IPS DF 4.7 (cell line): ENCODE measurements at regions not wholly inside any gene's neighbourhood (a gene's known extent, or its start where the extent isn't known, plus 50 kb on each side); places are given as distances from the start of the nearest gene placed in this dataset.
A peak's percentile ranks its signal among the peaks of the same experiment; 100 is the strongest.

ENCODE experiments used
- DNase-seq: peaks from one replicate; pipeline ENCODE4 v3.0.0-alpha.2; 2013; ENCODE audit warnings: low spot score; ENCODE audit errors: extremely low read depth

DNA sequence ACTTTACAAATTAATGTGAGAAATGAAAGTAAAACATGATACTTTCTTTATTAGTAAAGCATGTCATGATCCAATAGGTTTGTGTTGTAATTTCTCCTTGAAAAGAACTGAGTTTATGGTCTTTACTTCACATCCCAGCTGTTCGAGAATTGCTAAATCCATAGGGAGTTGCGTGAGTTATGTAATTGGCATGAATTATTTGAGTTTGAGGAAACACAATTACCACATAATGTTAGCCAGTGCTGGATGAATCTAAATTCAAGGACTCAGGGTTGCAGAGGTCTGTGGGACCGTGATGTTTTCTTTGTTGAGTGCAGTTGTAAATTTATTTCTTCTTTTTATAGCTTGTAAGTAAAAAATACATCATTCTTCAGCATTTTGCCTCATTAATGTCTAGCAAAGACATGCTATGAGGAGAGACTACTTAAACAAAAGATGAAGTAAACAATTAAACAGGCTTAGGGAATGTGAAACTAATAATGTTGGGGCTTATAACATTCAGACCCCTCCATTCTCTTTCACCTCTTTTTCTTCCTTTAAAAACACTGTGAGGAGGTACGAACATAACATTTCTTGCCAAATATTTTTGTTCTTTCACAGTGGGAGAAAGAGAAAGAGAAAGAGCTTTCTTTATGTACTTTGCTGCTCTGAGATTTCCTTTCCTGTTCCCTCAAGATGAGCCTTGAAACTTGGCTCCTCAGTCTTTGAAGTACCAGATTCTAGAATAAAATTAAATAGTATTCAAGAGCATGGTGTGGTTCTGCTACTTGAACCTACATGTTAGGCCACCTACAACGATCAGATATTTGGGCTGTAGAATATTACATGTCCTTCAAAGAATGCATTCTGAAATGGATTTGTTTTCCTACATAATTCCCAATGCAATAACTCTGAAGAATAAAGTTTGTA lies 159.6 kb upstream of the ANK2 start:
- DNase-seq, result no peak

DNA sequence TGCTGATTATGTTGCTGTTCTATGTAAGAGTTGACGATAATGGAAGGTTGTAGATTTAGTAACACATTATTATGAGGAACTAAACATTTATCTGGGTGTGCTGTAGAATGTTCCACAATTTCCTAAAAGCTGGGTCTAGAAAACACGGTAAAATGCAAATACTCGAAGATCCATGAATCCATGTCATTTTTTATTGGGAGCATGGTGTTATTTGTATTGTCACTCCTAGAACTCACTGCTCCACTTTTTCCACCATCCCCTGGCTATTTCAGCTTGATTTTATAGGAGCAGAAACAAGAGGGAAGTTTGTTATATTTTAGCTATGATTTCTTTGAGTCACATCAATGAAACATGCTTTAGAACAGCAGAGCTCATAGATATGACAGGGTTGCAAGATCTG lies 155.0 kb upstream of the ANK2 start:
- DNase-seq, result no peak

DNA sequence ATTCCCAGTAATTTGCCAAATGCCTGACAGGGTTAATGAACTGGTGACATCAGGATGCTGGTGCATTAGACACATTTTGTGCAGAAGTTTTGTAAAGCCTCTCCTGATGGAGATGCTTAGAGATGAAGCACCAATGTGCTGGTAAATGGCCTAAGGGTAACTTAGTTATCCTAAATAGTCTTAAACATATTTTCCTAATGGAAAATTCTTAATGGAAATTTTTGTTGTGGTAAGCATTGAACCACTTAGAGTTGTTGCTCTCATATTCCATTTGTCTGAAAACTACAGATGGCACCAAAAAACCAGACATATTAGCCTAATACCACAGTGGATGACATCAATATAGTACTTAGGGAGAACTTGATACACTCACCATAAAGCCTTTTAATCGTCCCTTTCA lies 154.5 kb upstream of the ANK2 start:
- no peak for DNase-seq

DNA sequence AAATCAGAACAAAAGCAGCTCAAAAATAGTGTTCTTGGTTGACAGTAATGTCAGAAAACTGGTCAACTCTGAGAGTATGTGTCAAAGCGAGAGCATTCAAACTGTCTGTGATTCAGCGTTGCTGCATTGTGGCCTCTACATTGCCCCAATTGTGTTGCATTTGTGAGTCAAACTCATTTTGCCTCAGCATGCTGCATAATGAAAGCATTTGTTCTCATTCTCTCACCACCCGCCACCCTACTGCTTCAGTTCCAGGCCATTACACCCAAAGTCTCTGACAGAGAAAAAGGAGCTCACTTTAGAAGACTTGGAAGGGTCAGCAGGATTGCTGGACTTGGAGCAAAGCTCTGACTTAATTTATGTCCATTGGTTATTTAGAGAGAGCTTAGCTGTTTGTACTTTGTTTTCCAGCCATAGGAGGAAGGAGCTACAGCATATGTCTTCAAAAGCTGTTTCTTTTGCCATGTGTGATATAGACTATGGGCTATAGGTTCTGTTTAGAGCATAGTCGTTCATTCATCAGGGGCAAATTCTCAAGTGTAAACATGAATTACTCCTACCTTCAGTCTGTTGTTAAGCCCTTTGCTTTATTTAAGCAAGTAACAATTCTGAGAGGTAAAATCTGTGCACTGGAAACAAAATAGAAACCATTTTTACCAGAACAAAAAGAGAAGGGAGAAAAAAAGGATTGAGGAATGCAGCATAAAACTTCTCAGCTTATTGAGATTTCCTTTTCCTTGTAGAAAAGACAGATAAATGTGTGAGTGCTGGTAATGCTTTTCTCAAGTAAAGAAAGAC lies 153.4 kb upstream of the ANK2 start:
- no peak for DNase-seq

DNA sequence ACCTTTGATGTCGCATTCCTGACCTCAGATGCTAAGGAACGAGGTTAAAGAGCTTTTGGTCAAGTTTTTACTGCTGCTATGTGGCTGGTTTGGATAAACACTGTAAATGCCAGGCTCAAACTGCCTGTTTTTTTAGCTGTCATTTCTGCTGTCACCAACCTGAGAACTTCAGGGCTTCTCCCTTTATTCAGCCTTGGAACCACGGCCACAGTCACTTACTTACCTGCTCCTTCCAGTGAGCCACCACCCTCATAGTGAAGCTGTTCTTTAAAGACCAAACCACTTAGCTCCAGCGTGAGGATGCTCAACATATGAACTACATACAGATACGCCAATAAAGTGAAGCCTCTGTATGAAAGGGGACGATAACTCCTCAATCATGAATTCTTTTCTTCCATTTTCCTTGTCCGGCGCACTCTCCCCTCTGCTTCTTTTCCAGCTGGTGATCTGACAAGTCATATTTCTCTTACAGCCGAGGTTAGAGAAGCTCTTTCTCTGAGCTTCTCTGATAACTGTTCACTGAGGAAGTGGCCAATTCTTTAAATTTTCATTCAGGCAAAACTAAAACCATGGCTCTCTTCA lies 152.8 kb upstream of the ANK2 start:
- DNase-seq, result no peak

DNA sequence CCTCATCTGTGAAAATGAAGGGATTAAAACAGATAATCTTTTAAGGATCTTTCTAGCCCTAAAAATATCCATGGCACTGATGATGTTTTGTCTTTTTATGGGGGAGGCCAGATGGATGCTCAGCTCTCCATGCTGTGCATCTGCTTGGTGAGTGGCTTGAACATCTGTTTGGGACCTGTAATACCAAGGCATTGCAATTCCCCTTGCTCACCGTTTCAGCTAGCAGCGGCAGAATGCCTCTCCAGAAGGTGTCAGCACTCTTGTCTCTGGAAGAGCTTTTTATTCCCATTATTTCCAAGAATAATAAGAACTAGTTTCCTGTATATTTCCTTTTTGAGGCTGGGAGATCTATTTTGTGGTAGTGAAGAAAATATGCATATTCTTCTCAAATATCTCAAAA lies 151.9 kb upstream of the ANK2 start:
- DNase-seq, result no peak

DNA sequence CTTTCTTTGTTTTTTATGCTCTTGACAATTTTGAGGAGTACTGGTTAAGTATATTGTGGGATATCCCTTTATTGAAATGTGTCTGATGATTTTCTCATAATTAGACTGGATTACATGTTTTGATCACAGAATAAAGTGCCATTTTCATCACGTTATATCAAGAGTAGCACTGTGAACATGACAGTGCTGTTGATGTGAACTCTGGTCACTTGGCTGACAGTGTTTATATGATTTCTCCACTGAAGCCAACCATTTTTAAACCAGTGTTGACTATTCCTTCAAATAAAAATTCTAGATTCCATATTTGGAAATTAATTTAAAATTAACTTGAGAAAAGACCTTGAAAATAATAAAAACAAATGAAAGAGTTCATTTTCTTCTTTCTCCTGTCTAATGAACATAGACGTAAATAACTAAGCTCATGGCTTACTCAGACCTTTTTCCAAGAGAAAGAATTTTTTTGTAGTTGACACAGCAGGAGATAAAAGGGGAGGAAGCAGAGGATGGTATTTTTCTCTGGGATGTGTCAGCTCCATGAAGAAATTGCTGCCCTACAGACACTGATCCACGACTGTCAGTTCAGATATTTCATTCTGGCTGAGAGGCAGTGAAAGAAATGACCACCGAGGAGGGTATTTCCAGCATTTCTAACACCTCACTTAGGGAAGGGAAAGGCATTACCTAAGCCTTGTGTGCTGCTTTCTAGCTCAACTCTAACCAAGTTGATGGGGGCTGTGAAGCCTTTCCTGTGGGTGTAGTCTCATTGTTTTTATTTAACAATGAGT lies 150.9 kb upstream of the ANK2 start:
- DNase-seq, result no peak

DNA sequence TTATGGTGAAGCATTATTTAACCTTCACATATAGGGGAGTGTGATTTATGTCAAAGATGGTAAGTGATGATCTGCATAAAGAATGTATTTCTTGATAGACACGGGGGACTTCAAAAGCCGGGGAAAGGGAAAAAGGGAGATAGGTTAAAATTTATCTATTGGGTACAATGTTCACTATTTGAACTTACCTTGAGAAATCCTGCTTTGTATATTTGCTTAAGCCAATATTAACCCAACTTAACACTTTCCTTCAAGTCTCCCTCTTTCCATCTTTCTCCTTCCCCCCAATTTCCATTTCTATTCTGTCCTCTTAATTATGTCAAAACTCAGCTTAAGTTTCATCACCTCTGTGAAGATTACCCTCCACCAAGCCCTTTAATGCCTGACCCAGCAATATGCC lies 149.0 kb upstream of the ANK2 start:
- no peak for DNase-seq

DNA sequence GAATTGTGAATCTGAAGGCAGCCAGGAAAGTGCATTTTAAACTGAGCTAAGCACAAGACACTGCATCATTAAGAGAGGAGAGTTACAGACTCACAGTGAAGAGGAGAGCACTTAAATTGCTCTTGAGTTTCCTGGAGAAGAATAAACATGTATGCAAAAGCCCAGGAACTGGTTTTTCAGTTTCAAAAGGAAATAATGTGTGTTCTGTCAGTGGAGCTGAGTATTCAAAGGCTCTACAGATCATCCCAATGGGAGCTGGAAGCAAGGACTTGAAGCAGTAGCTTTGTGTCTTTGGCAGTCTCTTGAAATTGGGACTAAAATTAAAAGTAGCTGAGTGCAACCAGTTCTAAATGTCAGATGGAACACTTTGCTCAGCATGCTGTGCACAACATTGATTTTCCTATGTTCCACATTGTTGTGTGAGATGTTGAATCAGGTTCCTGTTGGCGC lies 147.5 kb upstream of the ANK2 start:
- DNase-seq, result no peak

DNA sequence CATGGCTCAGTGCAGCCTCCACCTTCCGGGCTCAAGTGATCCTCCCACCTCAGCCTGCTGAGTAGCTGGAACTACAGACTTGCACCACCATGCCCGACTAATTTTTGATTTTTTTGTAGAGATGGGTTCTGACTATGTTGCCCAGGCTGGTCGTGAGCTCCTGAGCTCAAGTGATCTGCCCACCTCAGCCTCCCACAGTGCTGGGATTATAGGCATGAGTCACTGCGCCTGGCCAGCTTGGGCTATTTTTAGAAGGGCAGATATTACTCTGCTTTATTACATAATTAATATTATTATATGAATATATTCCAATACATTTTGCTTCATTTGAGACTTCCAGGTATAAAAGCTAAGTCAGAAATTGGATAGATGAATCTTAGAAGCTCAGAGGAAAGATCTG lies 143.7 kb upstream of the ANK2 start:
- DNase-seq, result no peak

DNA sequence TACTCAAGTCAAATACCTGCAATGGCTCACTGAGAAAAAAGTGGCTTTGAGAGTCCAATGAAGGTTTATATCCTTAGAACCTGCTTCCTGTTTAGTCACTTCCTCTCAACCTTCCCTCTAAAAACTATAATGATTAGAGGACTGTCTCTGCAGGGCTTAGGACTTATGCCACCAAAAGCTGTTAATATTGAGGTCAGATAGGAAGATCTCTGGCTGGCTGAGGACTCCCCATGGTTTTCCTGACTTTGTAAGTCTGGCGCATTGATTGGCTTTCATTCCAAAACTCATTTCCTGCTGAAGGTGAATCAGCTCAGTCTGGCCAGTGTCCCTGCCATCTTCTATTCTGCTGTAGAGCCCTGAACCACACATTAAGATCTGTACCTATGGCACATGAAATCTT lies 140.9 kb upstream of the ANK2 start:
- DNase-seq, result no peak

DNA sequence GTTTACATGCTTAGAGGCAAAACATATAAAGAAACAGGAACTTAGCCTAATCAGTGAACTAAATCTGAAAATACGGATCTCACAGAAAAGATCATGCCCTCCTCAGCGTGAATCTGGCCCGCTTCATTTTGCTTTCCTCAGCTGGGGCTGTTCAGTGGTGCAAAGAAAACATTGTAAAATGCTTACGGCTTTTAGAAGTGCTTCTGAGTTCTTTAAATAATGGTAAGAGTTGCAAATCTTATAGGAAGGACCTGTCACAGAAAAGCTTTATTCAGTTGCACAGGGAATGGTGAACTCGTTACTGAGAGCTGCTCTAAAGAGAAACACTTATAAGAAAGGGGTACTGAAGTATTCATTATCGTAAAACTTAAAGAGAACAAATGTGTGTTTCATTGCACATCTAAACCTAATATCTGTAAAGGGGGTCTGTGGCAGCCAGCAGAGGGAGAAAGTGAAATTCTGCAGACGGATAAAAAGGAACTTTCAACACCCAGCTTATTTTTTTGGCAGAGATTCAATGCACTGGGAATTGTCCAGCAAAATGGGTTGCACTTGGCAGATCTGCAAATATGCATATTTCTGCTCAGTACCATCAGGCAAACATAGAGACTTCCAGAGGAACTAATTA lies 139.2 kb upstream of the ANK2 start:
- no peak for DNase-seq

DNA sequence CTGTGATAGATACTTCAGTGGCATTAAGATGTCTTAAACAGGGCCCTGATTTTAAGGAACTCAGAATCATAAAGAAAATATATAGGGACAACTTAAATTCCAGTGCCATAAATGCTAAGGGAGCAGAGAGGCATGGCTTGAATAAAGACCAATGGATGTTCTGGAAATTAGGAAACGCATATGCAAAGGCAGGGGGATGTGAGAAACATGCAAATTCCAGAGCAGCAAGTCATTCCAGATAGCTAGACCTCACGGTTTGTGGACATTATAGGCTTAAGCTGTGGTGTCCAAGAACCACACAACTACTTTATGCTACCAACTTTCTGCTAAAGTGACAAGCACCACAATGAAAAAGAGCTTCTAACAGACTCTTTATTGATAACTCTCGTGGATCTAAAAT lies 132.6 kb upstream of the ANK2 start:
- no peak for DNase-seq

DNA sequence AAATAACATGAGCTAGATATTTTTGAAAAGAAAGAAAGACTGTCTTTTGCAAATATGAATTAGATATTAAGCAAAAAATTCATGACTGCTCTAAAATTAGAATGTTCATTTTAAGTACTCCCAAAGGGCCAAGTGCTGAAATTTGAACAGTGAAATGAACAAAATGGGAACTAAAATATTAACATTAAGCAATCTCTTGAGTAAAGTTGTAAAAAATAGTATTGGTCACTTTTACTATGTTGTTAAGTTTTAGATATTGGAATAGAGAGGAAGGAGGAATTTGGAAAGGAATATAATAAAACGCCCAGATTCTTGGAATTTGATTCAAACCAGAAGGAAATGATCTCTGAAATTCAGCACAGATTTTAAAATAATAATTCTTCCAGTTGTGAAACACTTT lies 125.9 kb upstream of the ANK2 start:
- no peak for DNase-seq

DNA sequence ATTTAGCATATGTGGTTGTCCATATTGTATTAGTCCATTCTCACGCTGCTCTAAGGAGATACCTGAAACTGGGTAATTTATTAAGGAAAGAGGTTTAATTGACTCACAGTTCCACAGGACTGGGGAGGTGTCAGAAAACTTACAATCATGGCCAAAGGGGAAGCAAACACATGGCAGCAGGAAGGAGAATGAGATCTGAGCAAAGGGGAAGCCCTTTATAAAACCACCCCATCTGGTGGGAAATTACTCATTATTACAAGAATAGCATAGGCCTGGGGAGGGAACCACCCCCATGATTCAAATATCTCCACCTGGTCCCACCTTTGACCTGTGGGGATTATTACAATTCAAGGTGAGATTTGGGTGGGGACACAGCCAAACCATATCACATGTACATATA lies 122.6 kb upstream of the ANK2 start:
- DNase-seq, result no peak

DNA sequence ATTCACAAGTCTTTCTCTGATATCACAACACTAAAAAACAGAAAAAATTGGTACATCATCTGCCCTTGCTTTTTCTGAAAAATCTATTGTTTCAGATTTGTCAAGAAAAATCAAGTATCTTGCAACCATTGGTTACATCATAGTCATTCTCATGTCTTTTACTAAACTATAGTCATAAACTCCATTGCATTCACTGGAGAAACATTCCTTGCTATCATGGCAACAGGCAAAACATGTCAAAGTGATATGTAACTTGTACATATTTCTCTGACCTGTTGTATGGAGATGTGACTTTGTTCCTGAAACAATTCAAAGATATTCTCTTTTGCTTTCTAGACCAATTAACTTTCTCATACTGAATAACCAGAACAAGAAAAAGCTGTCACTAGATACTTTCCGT lies 121.9 kb upstream of the ANK2 start:
- DNase-seq, result no peak

DNA sequence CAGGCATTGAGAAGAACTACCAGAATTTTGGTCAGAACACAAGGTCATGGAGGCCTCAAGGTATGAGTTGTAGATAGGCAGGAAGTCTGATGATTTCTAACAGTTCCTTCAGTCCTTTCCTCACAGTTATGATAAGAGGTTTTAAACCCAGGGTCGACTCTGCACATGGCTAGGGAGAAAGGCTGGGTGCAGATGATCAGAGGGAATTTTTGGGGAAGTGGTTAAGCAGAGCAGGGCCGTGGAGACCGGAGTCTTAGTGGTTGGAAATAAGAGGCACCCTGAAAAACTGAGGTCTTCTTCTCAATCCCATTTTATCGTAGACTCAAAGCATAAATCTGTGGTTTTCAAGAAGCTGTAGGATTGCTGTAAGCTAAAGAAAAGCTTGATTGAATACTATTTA lies 118.5 kb upstream of the ANK2 start:
- no peak for DNase-seq

DNA sequence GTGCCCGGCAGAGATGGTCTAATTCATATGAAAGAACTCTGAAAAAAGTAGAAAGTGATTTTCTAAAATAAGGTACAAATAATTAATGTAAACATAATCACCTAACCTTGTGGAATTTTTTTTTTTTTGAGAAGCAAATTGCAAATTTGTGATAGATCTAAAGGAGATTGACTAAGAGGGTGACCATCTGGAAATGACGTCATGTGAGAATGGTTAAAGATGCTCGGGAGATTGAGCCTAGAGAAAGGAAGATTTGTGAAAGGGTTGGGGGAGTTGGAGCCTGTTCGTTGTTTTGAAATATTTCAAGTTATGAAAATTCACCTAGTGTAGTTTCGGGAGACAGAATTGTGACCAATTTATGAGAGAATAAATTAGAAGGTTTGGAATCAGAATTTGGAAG lies 115.7 kb upstream of the ANK2 start:
- DNase-seq, result no peak

DNA sequence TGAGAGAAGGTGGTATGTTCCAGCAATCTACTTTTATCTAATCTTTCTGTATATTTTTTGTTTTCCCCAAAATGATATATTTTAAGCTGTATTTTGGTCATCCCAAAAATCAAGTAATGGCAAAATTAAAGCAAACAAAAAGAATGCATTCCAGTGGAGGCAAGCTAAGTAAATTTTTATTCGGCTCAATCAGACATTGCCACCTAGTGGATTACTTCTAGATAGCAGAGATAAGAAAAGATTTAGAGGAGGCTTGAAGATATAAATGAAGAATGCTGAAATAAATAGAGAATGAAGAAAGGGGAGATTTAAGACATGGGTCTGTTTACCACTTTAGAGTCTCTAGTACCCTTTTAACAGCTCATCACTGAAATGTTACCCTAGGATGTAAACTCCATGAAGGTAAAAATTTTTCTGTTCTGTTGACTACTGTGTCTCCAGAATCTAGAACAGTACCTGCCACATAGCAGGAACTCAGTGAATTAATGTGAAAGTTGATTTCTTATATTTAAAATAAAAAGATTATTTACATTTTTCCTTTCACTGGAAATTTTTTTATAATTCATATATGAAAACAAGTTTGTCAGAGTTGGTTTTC lies 110.9 kb upstream of the ANK2 start:
- peak; percentile 28 for DNase-seq

DNA sequence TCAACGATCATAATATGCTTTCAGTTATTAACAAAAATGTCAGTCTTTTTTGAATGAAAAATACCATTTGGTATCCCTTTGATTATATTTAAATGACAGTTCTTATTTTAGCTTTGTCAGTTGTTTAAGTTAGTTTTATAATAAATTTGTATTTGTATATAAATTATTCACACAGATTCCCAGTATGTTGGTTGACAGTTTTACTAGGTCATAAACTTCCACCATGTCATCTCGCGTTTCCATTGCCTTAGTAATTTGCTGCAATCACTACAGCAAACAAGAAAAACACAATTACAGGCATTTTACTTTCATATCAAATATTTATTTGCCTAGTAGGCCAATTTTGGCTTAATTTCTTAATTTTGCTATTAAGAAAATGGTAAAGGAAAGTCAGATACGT lies 109.6 kb upstream of the ANK2 start:
- DNase-seq, result no peak

DNA sequence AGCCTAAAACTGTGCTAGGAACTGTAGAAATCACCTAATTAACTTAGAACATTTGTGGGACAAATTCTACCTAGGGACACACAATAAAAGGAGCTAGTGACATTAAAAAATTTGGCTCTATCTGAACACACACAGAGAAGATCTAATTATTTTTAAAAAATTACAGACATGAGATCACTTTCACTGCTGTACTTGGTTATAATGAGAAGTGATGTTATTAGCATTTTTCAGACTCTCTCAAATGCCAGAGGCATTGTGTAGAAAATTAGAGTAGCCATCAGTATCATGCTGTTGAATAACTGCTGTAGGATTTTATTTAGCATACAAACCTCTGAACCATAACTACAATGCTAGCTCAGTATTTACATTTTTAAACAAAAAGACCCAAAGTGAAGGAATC lies 109.1 kb upstream of the ANK2 start:
- DNase-seq, result no peak
